K562 (cell line): ENCODE measurements at regions not wholly inside any gene's neighbourhood (a gene's known extent, or its start where the extent isn't known, plus 50 kb on each side); places are given as distances from the start of the nearest gene placed in this dataset.

Experiments used
- EP300 ChIP-seq: IDR thresholded peaks from 2 replicates; pipeline ENCODE4 v1.6.1; 2012; ENCODE audit warnings: low read length, improper control_type of control experiment
- RFX5 ChIP-seq: IDR thresholded peaks from 2 replicates; pipeline ENCODE4 v1.6.1; 2011; ENCODE audit warnings: low read depth, mild to moderate bottlenecking, improper control_type of control experiment, low read length
- SIN3A ChIP-seq, 2 experiments: fragments of 150-350 bp in 1 of 2; IDR thresholded peaks; 2 replicates each; pipeline ENCODE4 v1.6.1; 2011 to 2016; ENCODE audit warnings: borderline replicate concordance in 2 of 2, low read depth in 2 of 2, low read length in 2 of 2, mild to moderate bottlenecking in 2 of 2, moderate library complexity in 2 of 2; ENCODE audit not compliant: control insufficient read depth in 1 of 2
- U2AF2 ChIP-seq: fragments of 200-400 bp; formaldehyde crosslinking; optimal IDR thresholded peaks from 2 replicates; pipeline ENCODE3; 2017; ENCODE audit warnings: low read depth, mild to moderate bottlenecking, low read length
- ZBTB8A ChIP-seq: fragments of 450-650 bp; IDR thresholded peaks from 2 replicates; pipeline ENCODE4 v1.6.1; 2018; ENCODE audit warnings: mild to moderate bottlenecking, moderate library complexity; ENCODE audit not compliant: partially characterized antibody
- TF ChIP-seq, protein P1 (sequence below), 3 experiments: IDR thresholded peaks in 2 of 3; conservative IDR thresholded peaks in 1 of 3; 2 replicates each; pipeline ENCODE4 v1.5.1; 2011 to 2012; ENCODE audit warnings: low read length in 3 of 3, mild to moderate bottlenecking in 3 of 3, control low read depth in 2 of 3, improper control_type of control experiment in 1 of 3, inconsistent platforms in 1 of 3, low read depth in 1 of 3, mixed read lengths in 1 of 3, moderate library complexity in 1 of 3; ENCODE audit not compliant: insufficient read depth in 2 of 3
- TF ChIP-seq, protein P2 (sequence below): sonication (generic); formaldehyde crosslinking; IDR thresholded peaks from 2 replicates; pipeline ENCODE4 v1.8.0; 2022; ENCODE audit warnings: missing genetic modification reagents, mild to moderate bottlenecking, borderline replicate concordance
- TF ChIP-seq, protein P3 (sequence below): fragments of 250-450 bp; sonication (Bioruptor Pico); IDR thresholded peaks from 2 replicates; pipeline ENCODE4 v1.5.0; 2020; ENCODE audit warnings: mild to moderate bottlenecking, borderline replicate concordance

DNA sequence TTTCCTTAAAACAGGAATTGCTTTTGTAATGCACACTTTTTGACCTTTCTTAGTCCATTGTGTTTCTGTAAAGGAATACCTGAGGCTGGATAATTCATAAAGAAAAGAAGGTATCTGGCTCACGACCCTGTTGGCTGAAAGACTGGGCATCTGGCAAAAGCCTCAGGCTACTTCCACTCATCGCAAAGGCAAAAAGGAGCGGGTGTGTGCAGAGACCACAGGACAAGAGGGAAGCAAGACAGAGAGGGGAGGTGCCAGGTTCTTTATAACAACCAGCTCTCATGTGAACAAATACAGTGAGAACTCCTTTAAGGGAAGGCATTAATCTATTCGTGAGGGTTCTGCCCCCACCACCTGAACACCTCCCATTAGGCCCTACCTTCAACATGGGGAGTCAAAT is 182.1 kb downstream of the C12orf50 start:
- TF ChIP-seq, protein P1, sequence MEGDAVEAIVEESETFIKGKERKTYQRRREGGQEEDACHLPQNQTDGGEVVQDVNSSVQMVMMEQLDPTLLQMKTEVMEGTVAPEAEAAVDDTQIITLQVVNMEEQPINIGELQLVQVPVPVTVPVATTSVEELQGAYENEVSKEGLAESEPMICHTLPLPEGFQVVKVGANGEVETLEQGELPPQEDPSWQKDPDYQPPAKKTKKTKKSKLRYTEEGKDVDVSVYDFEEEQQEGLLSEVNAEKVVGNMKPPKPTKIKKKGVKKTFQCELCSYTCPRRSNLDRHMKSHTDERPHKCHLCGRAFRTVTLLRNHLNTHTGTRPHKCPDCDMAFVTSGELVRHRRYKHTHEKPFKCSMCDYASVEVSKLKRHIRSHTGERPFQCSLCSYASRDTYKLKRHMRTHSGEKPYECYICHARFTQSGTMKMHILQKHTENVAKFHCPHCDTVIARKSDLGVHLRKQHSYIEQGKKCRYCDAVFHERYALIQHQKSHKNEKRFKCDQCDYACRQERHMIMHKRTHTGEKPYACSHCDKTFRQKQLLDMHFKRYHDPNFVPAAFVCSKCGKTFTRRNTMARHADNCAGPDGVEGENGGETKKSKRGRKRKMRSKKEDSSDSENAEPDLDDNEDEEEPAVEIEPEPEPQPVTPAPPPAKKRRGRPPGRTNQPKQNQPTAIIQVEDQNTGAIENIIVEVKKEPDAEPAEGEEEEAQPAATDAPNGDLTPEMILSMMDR (IDR thresholded peaks at IDR 0.05 in 2 of 3, conservative IDR thresholded peaks at IDR 0.05 in 1 of 3; ENCODE audit: insufficient read depth in 2 of 3, low read depth in 1 of 3, low read length in 3 of 3), result no peak
- TF ChIP-seq U2AF2 (no peak), EP300 (no peak), ZBTB8A (no peak), RFX5 (no peak), SIN3A (IDR thresholded peaks at IDR 0.05; ENCODE audit: borderline replicate concordance in 2 of 2, control insufficient read depth in 1 of 2, low read depth in 2 of 2, low read length in 2 of 2) (no peak)
- TF ChIP-seq, protein P2, sequence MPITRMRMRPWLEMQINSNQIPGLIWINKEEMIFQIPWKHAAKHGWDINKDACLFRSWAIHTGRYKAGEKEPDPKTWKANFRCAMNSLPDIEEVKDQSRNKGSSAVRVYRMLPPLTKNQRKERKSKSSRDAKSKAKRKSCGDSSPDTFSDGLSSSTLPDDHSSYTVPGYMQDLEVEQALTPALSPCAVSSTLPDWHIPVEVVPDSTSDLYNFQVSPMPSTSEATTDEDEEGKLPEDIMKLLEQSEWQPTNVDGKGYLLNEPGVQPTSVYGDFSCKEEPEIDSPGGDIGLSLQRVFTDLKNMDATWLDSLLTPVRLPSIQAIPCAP, result no peak
- TF ChIP-seq, protein P3, sequence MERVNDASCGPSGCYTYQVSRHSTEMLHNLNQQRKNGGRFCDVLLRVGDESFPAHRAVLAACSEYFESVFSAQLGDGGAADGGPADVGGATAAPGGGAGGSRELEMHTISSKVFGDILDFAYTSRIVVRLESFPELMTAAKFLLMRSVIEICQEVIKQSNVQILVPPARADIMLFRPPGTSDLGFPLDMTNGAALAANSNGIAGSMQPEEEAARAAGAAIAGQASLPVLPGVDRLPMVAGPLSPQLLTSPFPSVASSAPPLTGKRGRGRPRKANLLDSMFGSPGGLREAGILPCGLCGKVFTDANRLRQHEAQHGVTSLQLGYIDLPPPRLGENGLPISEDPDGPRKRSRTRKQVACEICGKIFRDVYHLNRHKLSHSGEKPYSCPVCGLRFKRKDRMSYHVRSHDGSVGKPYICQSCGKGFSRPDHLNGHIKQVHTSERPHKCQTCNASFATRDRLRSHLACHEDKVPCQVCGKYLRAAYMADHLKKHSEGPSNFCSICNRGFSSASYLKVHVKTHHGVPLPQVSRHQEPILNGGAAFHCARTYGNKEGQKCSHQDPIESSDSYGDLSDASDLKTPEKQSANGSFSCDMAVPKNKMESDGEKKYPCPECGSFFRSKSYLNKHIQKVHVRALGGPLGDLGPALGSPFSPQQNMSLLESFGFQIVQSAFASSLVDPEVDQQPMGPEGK (CRISPR knock-in tag), result no peak
